ENCODE measurements at regions not wholly inside any gene's neighbourhood (a gene's known extent, or its start where the extent isn't known, plus 50 kb on each side); places are given as distances from the start of the nearest gene placed in this dataset.
"Not testable (repeated sequence)": the region's sequence is repeated elsewhere in the genome, so short reads cannot be mapped to it uniquely, and the experiment has no call there.

DNA sequence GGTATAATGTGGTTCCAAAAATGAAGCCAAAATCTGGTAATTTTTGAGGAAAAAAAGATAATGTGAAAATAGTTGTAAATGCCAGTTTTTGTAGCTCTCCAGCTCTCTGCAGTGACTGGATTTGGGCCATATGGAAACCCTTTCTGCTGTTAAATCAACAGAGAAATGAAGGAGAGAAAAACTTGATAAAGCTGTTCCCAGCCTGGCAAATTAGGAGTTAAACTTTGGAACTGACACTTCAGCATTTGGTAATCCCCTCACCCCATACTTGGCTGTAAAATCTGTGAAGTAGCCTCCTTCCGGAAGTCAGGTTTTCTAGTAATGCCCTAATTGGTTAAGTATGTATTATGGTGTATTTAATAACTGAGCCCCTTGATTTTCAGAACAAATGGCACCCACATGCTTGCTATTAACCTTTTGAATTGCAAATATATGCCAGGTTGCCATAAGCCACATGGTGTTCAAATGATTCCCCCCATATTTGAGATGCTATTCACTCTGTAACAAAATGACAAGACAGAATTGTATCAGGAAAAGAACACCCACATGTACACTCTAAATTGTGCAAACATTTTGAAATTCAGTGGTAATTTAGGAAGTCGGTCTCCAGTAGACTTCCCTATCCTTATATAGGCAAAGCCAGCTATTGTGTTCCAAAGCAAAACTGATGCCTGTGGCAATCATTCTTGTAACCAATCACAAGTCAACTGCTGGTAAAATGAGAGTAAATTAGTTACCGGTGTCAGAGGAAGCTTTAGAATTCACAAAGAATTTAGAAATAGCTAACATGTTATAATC is 96.3 kb upstream of the ADAMTS3 start:
- Histone ChIP-seq H3K36me3 (ENCODE audit: insufficient read depth, low read depth, low read length) (no peaks in the 10 kb centered on the region), H3K9me3 (ENCODE audit: insufficient read depth, low read depth, low read length) (no peaks in the 10 kb centered on the region), H3K9ac (ENCODE audit: low read depth, low read length) (no peak overlapping the region; the same call in 1 of the 2 replicates), H3K27ac (ENCODE audit: low read length) (peak overlapping the region; percentile 5), H3K4me1 (ENCODE audit: insufficient read depth, low read length) (peaks cover 30% of the 10 kb centered on the region; the same call in 1 of the 2 replicates), H3K4me3 (ENCODE audit: low read length) (0 out of 2 replicates have a peak overlapping the region, but pooled peaks have one; percentile 16), H3K27me3 (ENCODE audit: insufficient read depth, low read length) (no peaks in the 10 kb centered on the region)

DNA sequence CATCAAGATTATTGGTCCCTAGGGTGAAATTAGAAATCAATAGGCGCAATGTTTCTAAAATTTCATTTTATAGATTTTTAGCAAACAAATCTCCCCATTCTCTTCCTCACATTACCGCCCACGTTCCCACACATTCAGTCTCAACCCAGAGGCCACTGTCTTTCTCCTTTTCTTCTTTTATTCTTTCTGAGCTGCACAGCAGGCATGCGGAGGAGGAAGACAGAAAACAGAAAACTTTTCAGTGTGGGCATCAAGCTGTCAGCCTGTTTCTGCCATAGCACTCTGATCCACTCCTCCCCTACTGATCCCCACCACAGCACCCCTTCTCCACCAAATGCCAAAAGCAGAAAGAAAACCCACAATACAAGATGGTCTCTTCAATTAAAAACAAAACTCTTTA is 94.8 kb upstream of the ADAMTS3 start:
- Histone ChIP-seq H3K4me3 (ENCODE audit: low read length) (no peak overlapping the region), H3K27me3 (ENCODE audit: insufficient read depth, low read length) (no peaks in the 10 kb centered on the region), H3K36me3 (ENCODE audit: insufficient read depth, low read depth, low read length) (no peaks in the 10 kb centered on the region), H3K9ac (ENCODE audit: low read depth, low read length) (no peak overlapping the region; the same call in 1 of the 2 replicates), H3K27ac (ENCODE audit: low read length) (no peak overlapping the region), H3K4me1 (ENCODE audit: insufficient read depth, low read length) (peaks cover 30% of the 10 kb centered on the region; the same call in 1 of the 2 replicates), H3K9me3 (ENCODE audit: insufficient read depth, low read depth, low read length) (no peaks in the 10 kb centered on the region)

- no peaks in the 10 kb centered on the region for H3K9me3 ChIP-seq (ENCODE audit: insufficient read depth, low read depth, low read length)
- no peaks in the 10 kb centered on the region for H3K27me3 ChIP-seq (ENCODE audit: insufficient read depth, low read length)
- peaks cover 22% of the 10 kb centered on the region; the same call in 1 of the 2 replicates for H3K4me1 ChIP-seq (ENCODE audit: insufficient read depth, low read length)
- H3K36me3 ChIP-seq (ENCODE audit: insufficient read depth, low read depth, low read length): no peaks in the 10 kb centered on the region
- H3K4me3 ChIP-seq (ENCODE audit: low read length): no peak overlapping the region
- H3K9ac ChIP-seq (ENCODE audit: low read depth, low read length): no peak overlapping the region
- no peak overlapping the region for H3K27ac ChIP-seq (ENCODE audit: low read length)
These were observed 92.8 kb upstream of the ADAMTS3 start for GRCh38 chr4:72661830-72662229.

DNA sequence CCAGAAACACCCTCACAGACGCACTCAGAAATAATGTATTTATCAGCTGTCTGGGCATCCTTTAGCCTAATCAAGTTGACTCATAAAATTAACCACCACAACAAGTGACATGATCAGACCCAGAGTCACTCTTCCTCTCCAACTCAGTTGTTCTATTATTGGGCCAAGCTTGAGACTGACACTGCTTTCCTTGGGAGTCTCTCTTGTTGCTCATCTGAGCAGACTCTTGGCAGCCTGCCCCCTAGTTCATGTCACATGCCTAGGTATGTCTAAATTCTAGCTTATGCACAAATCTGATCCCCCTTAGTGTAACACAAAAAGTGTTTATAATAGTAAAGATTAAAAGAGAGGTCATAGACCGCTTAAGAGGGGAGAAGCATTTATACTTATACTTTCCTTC is 72.6 kb upstream of the ADAMTS3 start:
- Histone ChIP-seq H3K27ac (ENCODE audit: low read length) (no peak overlapping the region), H3K36me3 (ENCODE audit: insufficient read depth, low read depth, low read length) (no peaks in the 10 kb centered on the region), H3K4me3 (ENCODE audit: low read length) (no peak overlapping the region), H3K9me3 (ENCODE audit: insufficient read depth, low read depth, low read length) (peaks cover 7% of the 10 kb centered on the region), H3K4me1 (ENCODE audit: insufficient read depth, low read length) (no peaks in the 10 kb centered on the region), H3K27me3 (ENCODE audit: insufficient read depth, low read length) (no peaks in the 10 kb centered on the region), H3K9ac (ENCODE audit: low read depth, low read length) (no peak overlapping the region)

- H3K36me3 ChIP-seq (ENCODE audit: insufficient read depth, low read depth, low read length); H3K27me3 ChIP-seq (ENCODE audit: insufficient read depth, low read length); H3K9ac ChIP-seq (ENCODE audit: low read depth, low read length); H3K4me3 ChIP-seq (ENCODE audit: low read length); H3K27ac ChIP-seq (ENCODE audit: low read length); H3K4me1 ChIP-seq (ENCODE audit: insufficient read depth, low read length): not testable (repeated sequence)
- peaks cover 14% of the 10 kb centered on the region for H3K9me3 ChIP-seq (ENCODE audit: insufficient read depth, low read depth, low read length)
These were observed 67.8 kb upstream of the ADAMTS3 start for GRCh38 chr4:72636866-72637265.

DNA sequence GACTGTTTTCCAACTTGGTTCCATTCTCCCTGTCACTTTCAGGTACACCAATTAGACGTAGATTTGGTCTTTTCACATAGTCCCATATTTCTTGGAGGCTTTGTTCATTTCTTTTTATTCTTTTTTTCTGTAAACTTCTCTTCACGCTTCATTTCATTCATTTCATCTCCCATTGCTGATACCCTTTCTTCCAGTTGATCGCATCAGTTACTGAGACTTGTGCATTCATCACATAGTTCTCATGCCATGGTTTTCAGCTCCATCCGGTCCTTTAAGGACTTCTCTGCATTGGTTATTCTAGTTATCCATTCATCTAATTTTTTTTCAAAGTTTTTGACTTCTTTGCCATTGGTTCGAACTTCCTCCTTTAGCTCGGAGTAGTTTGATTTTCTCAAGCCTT is 66.9 kb upstream of the ADAMTS3 start:
- H3K9me3 ChIP-seq (ENCODE audit: insufficient read depth, low read depth, low read length): peaks cover 15% of the 10 kb centered on the region
- H3K9ac ChIP-seq (ENCODE audit: low read depth, low read length); H3K27ac ChIP-seq (ENCODE audit: low read length); H3K4me3 ChIP-seq (ENCODE audit: low read length); H3K27me3 ChIP-seq (ENCODE audit: insufficient read depth, low read length); H3K4me1 ChIP-seq (ENCODE audit: insufficient read depth, low read length); H3K36me3 ChIP-seq (ENCODE audit: insufficient read depth, low read depth, low read length): not testable (repeated sequence)

DNA sequence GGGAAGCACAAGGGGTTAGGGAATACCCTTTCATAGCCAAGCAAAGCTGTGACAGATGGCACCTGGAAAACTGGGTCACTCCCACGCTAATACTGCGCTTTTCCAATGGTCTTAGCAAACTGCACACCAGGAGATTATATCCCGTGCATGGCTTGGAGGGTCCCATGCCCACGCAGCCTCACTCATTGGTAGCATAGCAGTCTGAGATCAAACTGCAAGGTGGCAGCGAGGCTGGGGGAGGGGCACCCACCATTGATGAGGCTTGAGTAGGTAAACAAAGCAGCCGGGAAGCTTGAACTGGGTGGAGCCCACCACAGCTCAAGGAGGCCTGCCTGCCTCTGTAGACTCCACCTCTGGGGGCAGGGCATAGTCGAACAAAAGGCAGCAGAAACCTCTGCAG is 63.2 kb upstream of the ADAMTS3 start:
- H3K9ac ChIP-seq (ENCODE audit: low read depth, low read length); H3K27ac ChIP-seq (ENCODE audit: low read length): not testable (repeated sequence)
- H3K9me3 ChIP-seq (ENCODE audit: insufficient read depth, low read depth, low read length): peaks cover 14% of the 10 kb centered on the region

GRCh38 chr4:72631296-72631695 is 62.3 kb upstream of the ADAMTS3 start:
- no peaks in the 10 kb centered on the region for H3K36me3 ChIP-seq (ENCODE audit: insufficient read depth, low read depth, low read length)
- no peak overlapping the region for H3K9ac ChIP-seq (ENCODE audit: low read depth, low read length)
- H3K4me1 ChIP-seq (ENCODE audit: insufficient read depth, low read length): no peaks in the 10 kb centered on the region
- peaks cover 5% of the 10 kb centered on the region; the same call in 1 of the 2 replicates for H3K9me3 ChIP-seq (ENCODE audit: insufficient read depth, low read depth, low read length)
- no peak overlapping the region for H3K27ac ChIP-seq (ENCODE audit: low read length)
- H3K27me3 ChIP-seq (ENCODE audit: insufficient read depth, low read length): no peaks in the 10 kb centered on the region
- H3K4me3 ChIP-seq (ENCODE audit: low read length): no peak overlapping the region

More for the DNA sequence above, 63.2 kb upstream of the ADAMTS3 start:
- H3K4me1 ChIP-seq (ENCODE audit: insufficient read depth, low read length); H3K4me3 ChIP-seq (ENCODE audit: low read length); H3K36me3 ChIP-seq (ENCODE audit: insufficient read depth, low read depth, low read length); H3K27me3 ChIP-seq (ENCODE audit: insufficient read depth, low read length): not testable (repeated sequence)

DNA sequence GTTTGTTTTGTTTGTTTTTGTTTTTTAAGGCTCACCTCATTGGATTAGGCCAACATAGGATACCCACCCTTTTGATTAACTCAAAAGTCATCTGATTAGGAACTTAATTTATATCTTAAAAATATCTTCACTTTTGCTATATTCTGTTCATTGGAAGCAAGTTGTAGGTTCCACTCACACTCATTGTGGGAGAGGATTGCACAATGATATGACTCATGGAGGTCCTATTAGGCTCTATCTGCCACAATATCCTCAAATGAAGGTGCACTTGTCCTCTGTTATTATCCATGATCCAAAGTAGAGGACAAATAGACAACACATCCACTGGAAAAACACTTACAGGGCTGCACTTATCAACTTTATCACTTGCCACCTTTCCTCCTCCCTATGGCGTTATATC is 60.5 kb upstream of the ADAMTS3 start:
- H3K4me1 ChIP-seq (ENCODE audit: insufficient read depth, low read length): no peaks in the 10 kb centered on the region
- H3K4me3 ChIP-seq (ENCODE audit: low read length): no peak overlapping the region
- H3K9me3 ChIP-seq (ENCODE audit: insufficient read depth, low read depth, low read length): peaks cover 5% of the 10 kb centered on the region; the same call in 1 of the 2 replicates
- H3K27ac ChIP-seq (ENCODE audit: low read length): no peak overlapping the region
- no peak overlapping the region for H3K9ac ChIP-seq (ENCODE audit: low read depth, low read length)
- H3K36me3 ChIP-seq (ENCODE audit: insufficient read depth, low read depth, low read length): no peaks in the 10 kb centered on the region
- no peaks in the 10 kb centered on the region for H3K27me3 ChIP-seq (ENCODE audit: insufficient read depth, low read length)

DNA sequence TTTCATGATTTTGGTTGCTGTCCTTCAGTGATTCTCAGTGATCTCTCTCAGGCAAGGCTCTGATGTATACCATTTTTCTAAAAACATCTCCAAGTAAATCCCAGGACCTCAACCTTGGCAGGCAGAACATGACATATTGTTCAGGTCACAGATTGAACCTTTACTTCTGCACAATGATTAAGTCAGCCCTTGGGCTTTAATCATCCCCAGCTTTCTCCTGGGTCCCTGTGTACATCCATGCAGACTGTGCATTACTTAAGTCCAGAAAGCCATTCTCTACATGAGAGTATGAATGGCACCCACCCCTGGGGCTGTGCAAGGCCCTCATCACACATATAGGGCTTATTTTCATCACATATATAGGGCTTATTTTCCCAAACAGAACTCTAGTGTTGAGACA is 58.7 kb upstream of the ADAMTS3 start:
- Histone ChIP-seq H3K27me3 (ENCODE audit: insufficient read depth, low read length) (no peaks in the 10 kb centered on the region), H3K9me3 (ENCODE audit: insufficient read depth, low read depth, low read length) (peaks cover 5% of the 10 kb centered on the region; the same call in 1 of the 2 replicates), H3K4me1 (ENCODE audit: insufficient read depth, low read length) (no peaks in the 10 kb centered on the region), H3K36me3 (ENCODE audit: insufficient read depth, low read depth, low read length) (no peaks in the 10 kb centered on the region), H3K9ac (ENCODE audit: low read depth, low read length) (no peak overlapping the region), H3K4me3 (ENCODE audit: low read length) (no peak overlapping the region), H3K27ac (ENCODE audit: low read length) (no peak overlapping the region)
